ENCODE measurements at regions not wholly inside any gene's neighbourhood (a gene's known extent, or its start where the extent isn't known, plus 50 kb on each side); places are given as distances from the start of the nearest gene placed in this dataset.

GRCh38 chr1:82565146-82565545 is 764.4 kb downstream of the ADGRL2 start:
- Histone ChIP-seq H3K4me2 (ENCODE audit: low read length) (peak overlapping the region; percentile 16), H3K9ac (no peak overlapping the region), H3K36me3 (ENCODE audit: control insufficient read depth, insufficient read depth, low read length) (no peaks in the 10 kb centered on the region), H3K9me3 (ENCODE audit: control insufficient read depth, low read length) (no peaks in the 10 kb centered on the region), H3K4me3 (ENCODE audit: low read depth, low read length) (peak overlapping the region; percentile 35), H3K79me2 (no peaks in the 10 kb centered on the region), H3K27me3 (ENCODE audit: control insufficient read depth, insufficient read depth, low read length) (no peaks in the 10 kb centered on the region), H3K27ac (no peak overlapping the region), H2AFZ (peak overlapping the region; percentile 47), H3K4me1 (peaks cover 4% of the 10 kb centered on the region)
- TF ChIP-seq CTCF (IDR thresholded peaks at IDR 0.05): peak; percentile 22

- Histone ChIP-seq H3K36me3 (ENCODE audit: control insufficient read depth, insufficient read depth, low read length) (no peaks in the 10 kb centered on the region), H2AFZ (no peak overlapping the region), H3K4me3 (ENCODE audit: low read depth, low read length) (no peak overlapping the region), H3K27me3 (ENCODE audit: control insufficient read depth, insufficient read depth, low read length) (no peaks in the 10 kb centered on the region), H3K27ac (no peak overlapping the region), H3K4me1 (peaks cover 4% of the 10 kb centered on the region), H3K4me2 (ENCODE audit: low read length) (no peak overlapping the region), H3K9ac (no peak overlapping the region), H3K9me3 (ENCODE audit: control insufficient read depth, low read length) (no peaks in the 10 kb centered on the region), H3K79me2 (no peaks in the 10 kb centered on the region)
- no peak for TF ChIP-seq CTCF (IDR thresholded peaks at IDR 0.05)
Measured at GRCh38 chr1:82564333-82564732, 763.6 kb downstream of the ADGRL2 start.

GRCh38 chr1:82562448-82562847 is 761.7 kb downstream of the ADGRL2 start:
- H3K4me3 ChIP-seq (ENCODE audit: low read depth, low read length): no peak overlapping the region
- peaks cover 4% of the 10 kb centered on the region for H3K4me1 ChIP-seq
- H3K27me3 ChIP-seq (ENCODE audit: control insufficient read depth, insufficient read depth, low read length): no peaks in the 10 kb centered on the region
- no peak overlapping the region for H3K4me2 ChIP-seq (ENCODE audit: low read length)
- no peaks in the 10 kb centered on the region for H3K9me3 ChIP-seq (ENCODE audit: control insufficient read depth, low read length)
- no peak overlapping the region for H3K9ac ChIP-seq
- no peaks in the 10 kb centered on the region for H3K79me2 ChIP-seq
- no peak for TF ChIP-seq CTCF (IDR thresholded peaks at IDR 0.05)
- no peak overlapping the region for H3K27ac ChIP-seq
- H3K36me3 ChIP-seq (ENCODE audit: control insufficient read depth, insufficient read depth, low read length): no peaks in the 10 kb centered on the region
- no peak overlapping the region for H2AFZ ChIP-seq

- H3K79me2 ChIP-seq: no peaks in the 10 kb centered on the region
- H3K4me3 ChIP-seq (ENCODE audit: low read depth, low read length): no peak overlapping the region
- peaks cover 3% of the 10 kb centered on the region for H3K4me1 ChIP-seq
- H3K9me3 ChIP-seq (ENCODE audit: control insufficient read depth, low read length): no peaks in the 10 kb centered on the region
- no peak overlapping the region for H3K9ac ChIP-seq
- no peaks in the 10 kb centered on the region for H3K36me3 ChIP-seq (ENCODE audit: control insufficient read depth, insufficient read depth, low read length)
- H3K27me3 ChIP-seq (ENCODE audit: control insufficient read depth, insufficient read depth, low read length): no peaks in the 10 kb centered on the region
- H3K27ac ChIP-seq: no peak overlapping the region
- no peak overlapping the region for H2AFZ ChIP-seq
- H3K4me2 ChIP-seq (ENCODE audit: low read length): no peak overlapping the region
- TF ChIP-seq CTCF (IDR thresholded peaks at IDR 0.05): no peak
Measured at GRCh38 chr1:82560566-82560965, 759.8 kb downstream of the ADGRL2 start.

- Histone ChIP-seq H3K27me3 (ENCODE audit: control insufficient read depth, insufficient read depth, low read length) (no peaks in the 10 kb centered on the region), H3K9me3 (ENCODE audit: control insufficient read depth, low read length) (no peaks in the 10 kb centered on the region), H3K4me1 (no peaks in the 10 kb centered on the region), H3K36me3 (ENCODE audit: control insufficient read depth, insufficient read depth, low read length) (no peaks in the 10 kb centered on the region), H2AFZ (no peak overlapping the region), H3K4me3 (ENCODE audit: low read depth, low read length) (no peak overlapping the region), H3K79me2 (no peaks in the 10 kb centered on the region), H3K27ac (no peak overlapping the region), H3K4me2 (ENCODE audit: low read length) (no peak overlapping the region), H3K9ac (no peak overlapping the region)
- TF ChIP-seq CTCF (IDR thresholded peaks at IDR 0.05): no peak
Measured at GRCh38 chr1:82555501-82555900, 754.8 kb downstream of the ADGRL2 start.

Data from parathyroid adenoma (tissue), 2 donors.